GM12865 (cell line): ENCODE measurements at regions not wholly inside any gene's neighbourhood (a gene's known extent, or its start where the extent isn't known, plus 50 kb on each side); places are given as distances from the start of the nearest gene placed in this dataset.

Experiments
- DNase-seq: peaks from one replicate; pipeline ENCODE4 v3.0.0; 2010; ENCODE audit warnings: low read depth
- H3K4me3 ChIP-seq: 2 replicates; pipeline ENCODE4 v1.5.1; 2011; ENCODE audit warnings: mild to moderate bottlenecking, low read depth, low read length, control low read depth
- CTCF ChIP-seq: IDR thresholded peaks from 2 replicates; pipeline ENCODE4 v1.5.1; 2011; ENCODE audit warnings: low read length, control low read depth, low read depth, inconsistent platforms; ENCODE audit not compliant: insufficient read depth; ENCODE audit errors: missing control alignments

GRCh38 chr7:155979994-155980393 is 167.7 kb upstream of the SHH start:
- TF ChIP-seq CTCF, result no peak
- H3K4me3 ChIP-seq, result no peak overlapping the region
- DNase-seq, result no peak

GRCh38 chr7:155979566-155979965 is 167.3 kb upstream of the SHH start:
- TF ChIP-seq CTCF, result no peak
- DNase-seq, result no peak
- no peak overlapping the region for H3K4me3 ChIP-seq

- H3K4me3 ChIP-seq, result no peak overlapping the region
- DNase-seq, result no peak
- no peak for TF ChIP-seq CTCF
Observed at GRCh38 chr7:155975490-155975889, 163.2 kb upstream of the SHH start.

- no peak for DNase-seq
- no peak overlapping the region for H3K4me3 ChIP-seq
- no peak for TF ChIP-seq CTCF
Observed at GRCh38 chr7:155974186-155974897, 162.1 kb upstream of the SHH start.

- no peak for TF ChIP-seq CTCF
- H3K4me3 ChIP-seq, result no peak overlapping the region
- no peak for DNase-seq
Observed at GRCh38 chr7:155973451-155973997, 161.3 kb upstream of the SHH start.

GRCh38 chr7:155972651-155973390 is 160.6 kb upstream of the SHH start:
- H3K4me3 ChIP-seq, result no peak overlapping the region
- no peak for DNase-seq
- no peak for TF ChIP-seq CTCF
